Skin epidermis (tissue), 12 donors: ENCODE measurements at regions not wholly inside any gene's neighbourhood (a gene's known extent, or its start where the extent isn't known, plus 50 kb on each side); places are given as distances from the start of the nearest gene placed in this dataset.

Source experiments
- H3K27ac ChIP-seq, 21 experiments: fragments of 200-600 bp; sonication (generic) in 11 of 21; one replicate each; pipeline ENCODE4 v1.5.0; 2020; ENCODE audit warnings: mild to moderate bottlenecking in 3 of 21, inconsistent platforms in 2 of 21, moderate library complexity in 2 of 21
- H3K4me3 ChIP-seq, 7 experiments: fragments of 200-600 bp; sonication (generic) in 2 of 7; one replicate each; pipeline ENCODE4 v1.5.0; 2020; ENCODE audit warnings: inconsistent platforms in 2 of 7, mild to moderate bottlenecking in 2 of 7, moderate library complexity in 1 of 7

DNA sequence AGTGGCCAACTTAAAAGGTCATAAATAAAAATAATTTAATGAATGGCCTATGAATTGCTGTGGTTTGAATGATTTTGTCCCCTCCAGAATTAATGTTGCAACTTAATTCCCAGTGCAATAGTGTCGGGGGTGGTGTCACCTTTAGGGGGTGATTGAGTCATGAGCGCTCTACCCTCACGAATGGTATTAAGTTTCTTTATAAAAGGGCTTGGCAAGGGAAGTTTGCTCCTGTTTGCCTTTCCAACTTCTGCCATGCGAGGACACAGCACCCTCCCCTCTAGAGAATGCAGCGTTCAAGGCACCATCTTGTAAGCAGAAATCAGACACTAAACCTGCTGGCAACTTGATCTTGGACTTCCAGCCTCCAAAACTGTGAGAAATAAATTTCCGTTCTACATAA, 253.3 kb downstream of the ATXN7L3B start:
- H3K27ac ChIP-seq, result no peak overlapping the region
- no peak overlapping the region for H3K4me3 ChIP-seq

DNA sequence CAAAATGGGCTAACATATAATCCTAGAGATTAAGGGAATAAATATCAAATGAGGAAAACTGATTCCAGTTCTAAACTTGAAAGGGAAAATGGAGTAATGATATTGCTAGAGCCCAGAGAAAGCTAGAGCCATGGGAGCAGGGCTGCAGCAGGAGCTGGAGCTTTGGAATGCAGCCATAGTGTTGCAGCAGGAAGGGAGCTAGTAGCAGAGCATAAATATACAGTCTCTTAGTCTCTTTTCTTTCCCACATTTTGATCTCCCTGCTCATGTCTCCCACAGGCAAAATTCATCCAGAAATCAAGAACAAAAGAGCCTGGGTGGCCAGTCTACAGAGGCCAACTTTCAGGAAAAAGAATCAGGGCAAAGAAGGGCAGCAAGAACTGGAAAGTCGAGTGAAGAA, 253.7 kb downstream of the ATXN7L3B start:
- no peak overlapping the region for H3K4me3 ChIP-seq
- H3K27ac ChIP-seq, result no peak overlapping the region

DNA sequence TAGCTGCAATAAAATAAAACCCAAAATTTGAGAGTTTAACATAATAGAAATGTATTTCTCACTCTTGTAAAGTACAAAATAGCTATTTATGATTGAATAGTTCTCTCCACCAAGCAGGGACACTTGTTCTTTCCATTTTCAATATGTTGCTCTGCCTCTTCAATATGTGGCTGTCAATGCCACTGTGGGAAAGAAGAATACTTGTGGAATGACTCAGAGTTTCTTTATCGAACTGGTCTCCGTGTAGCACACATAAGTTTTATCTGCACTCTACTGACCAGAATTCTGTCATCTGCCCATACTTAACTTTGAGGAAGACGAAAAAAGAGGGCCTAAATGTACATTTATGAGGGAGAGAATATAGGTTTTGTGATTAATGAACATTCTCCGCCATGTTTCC, 256.9 kb downstream of the ATXN7L3B start:
- H3K27ac ChIP-seq, result no peak overlapping the region
- no peak overlapping the region for H3K4me3 ChIP-seq

DNA sequence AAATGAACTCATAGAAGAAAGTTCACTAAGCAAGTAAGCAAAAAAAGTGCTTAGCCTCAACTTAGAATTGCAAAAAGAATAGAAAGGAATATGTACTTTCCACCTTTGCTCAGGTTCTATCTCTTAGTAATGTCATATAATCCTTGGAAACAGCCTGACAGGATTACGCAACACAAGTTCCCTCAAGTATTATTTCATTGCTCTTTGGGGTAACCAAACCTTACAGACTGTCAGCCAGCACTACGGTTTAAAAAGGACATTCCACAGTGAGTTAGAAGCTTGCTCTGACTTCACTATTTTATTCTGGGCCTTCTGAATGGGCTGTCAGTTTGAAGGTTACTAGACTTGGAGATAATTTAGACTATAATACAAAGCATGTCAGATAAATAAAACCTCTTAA, 264.0 kb downstream of the ATXN7L3B start:
- H3K27ac ChIP-seq, result no peak overlapping the region
- H3K4me3 ChIP-seq, result no peak overlapping the region

DNA sequence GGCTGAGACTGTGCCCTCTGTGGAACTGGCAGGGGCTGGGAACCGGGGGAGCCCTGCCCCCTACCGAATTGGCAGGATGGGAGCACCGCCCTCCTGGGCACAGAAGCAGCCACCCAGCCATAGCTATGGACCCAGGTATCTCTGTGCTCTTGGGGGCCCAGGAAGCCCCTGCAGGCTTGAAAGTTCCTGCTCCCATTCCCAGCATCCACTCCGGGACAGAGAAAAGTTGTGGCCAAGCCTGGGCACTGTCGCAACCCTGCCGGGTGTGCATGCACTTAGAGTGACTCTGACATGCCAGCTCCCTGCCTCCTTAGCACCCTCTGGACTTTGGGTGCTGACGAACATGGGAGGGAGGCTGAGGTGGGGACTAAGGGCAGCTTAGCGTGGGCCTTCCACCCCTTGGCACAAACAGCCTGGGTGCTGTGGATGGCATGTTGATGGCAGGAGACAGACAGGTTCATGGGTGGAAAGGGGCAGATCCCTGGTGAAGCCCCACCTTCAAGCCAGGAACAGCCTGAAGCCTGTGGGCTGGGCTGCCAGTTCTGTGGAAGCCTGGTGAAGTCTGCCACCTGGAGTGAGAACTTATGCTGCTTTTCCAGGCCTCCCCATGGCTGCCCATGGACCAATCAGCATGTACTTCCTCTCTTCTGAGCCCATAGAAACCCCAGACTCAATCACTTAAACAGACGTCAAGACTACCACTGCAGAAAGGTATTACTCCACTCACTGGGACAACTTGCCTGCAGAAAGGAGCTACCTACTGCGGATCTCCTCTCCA, 279.0 kb downstream of the ATXN7L3B start:
- H3K27ac ChIP-seq, result no peak overlapping the region
- H3K4me3 ChIP-seq, result no peak overlapping the region

DNA sequence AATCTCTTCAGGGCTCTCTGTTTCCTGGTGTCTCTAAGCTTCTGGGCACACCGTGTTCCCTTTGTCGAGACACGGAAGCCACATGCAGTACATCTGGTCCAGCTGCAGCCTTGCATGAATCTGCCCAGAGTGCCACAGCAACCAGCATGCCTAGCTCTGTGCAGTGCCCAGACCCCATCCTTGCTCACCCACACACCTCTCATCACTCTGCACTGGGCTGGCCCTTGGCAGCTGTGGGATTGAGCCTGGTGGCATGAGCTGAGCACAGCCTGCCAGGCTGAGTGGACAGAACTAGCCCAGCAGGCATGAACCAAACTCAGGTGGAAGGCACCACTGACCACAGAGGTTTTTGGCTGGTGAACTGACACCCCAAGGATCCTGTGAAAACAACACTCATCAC, 279.9 kb downstream of the ATXN7L3B start:
- Histone ChIP-seq H3K27ac (no peak overlapping the region), H3K4me3 (no peak overlapping the region)

DNA sequence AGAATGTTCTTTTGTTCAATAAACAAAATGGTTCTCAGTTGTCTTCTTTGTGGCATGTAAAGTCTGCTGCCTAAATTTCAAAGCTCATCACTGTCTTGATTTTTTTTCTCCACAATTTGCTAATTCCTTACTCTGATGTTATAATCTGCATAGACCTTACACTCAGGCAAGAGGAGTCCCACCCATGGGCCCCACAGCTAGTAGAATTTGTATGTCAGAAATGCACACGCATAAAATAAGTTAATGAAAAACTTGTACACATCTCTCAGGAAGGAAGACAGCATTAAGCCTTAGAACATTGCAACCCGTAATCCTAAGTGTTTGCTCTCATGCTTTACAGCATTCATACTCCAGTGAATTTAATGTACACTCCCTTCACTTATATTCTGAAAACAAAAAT, 280.8 kb downstream of the ATXN7L3B start:
- Histone ChIP-seq H3K27ac (no peak overlapping the region), H3K4me3 (no peak overlapping the region)

DNA sequence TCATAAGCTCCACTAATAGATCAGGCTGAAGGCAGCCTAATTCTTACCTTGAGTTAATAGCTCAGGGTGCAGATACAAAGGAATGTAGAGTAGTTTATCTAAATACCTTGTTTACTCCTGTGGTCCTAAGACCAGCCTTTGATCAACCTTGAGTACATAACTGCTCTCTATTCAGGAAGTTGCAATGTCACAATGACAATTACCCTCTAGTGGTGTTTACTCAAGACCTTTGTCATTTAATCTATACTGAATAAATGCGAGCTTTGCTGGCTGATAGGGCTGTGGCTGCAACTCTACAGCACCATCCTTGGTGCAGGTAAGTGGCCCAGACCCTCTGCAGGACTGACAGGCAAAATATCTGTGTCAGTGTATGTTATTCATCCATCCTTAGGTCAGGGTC, 282.7 kb downstream of the ATXN7L3B start:
- Histone ChIP-seq H3K4me3 (no peak overlapping the region), H3K27ac (no peak overlapping the region)

DNA sequence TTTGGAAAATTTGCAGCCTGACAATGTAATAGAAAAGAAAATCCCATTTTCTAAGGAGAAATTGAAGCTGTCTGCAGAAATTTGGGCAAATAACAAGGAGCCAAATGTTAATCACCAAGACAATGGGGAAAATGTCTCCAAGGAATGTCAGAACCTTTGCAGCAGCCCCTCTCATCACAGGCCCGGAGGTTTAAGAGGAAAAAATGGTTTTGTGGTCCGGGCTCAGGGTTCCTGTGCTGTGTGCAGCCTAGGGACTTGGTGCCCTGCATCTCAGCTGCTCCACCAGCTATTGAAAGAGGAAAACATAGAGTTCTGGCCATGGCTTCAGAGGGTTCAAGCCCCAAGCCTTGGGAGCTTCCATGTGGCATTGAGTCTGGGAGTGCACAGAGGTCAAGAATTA, 298.9 kb downstream of the ATXN7L3B start:
- no peak overlapping the region for H3K4me3 ChIP-seq
- H3K27ac ChIP-seq, result no peak overlapping the region

DNA sequence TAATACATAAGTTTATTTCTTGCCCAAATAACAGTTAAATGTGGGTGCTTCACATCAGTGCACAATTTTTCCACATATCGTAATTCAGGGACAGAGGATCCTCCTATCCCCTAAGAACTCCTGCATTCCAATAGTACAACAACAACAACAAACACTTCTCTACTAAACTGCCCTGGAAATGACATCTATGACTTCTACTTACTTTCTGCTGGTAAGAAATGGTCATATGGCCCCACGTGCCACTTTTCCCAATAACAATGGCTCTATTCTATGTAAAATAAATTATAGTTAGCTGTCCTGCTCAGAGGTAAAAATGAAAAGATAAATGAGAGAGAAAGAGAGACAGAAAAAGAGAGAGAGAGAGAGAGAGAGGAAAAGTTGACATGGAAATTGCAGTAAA, 308.5 kb downstream of the ATXN7L3B start:
- no peak overlapping the region for H3K4me3 ChIP-seq

DNA sequence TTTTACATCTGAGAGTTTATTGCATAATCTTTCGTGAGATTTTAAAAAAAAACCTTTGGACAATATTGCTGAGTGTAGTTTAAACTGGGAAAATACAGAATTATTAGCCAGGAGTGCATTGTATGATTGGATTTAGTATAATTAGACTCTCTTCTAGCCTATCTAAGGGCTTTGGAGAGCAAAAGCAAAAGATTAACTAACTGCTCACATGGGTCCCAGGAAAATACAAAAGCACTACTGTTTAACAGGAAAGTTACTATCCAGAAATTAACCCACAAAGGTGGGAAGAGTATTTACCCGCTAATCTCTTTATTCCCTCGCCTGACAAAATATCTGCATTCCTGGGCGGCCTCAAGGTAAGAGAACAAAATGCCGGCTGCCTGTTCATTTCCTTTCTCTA, 309.5 kb downstream of the ATXN7L3B start:
- Histone ChIP-seq H3K4me3 (no peak overlapping the region), H3K27ac (no peak overlapping the region)

More for the DNA sequence above, 308.5 kb downstream of the ATXN7L3B start:
- no peak overlapping the region for H3K27ac ChIP-seq

DNA sequence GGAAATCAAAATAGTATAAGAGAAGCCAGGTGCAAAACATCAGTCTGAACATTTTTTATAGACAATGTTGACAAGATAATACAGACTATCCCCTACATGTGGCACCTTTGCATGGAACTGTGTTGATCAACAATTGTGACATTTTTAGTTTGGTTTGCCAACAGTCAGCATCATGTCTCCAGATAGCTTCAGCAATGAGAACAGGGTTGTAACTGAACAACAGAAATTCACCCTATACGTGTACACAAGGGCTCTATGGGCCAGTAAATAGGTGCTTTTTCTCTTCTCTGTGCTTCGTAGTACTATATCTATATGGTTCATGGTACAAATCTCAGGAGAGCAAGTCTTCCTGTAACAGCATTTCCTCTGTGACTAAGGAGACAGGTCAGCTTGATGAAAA, 310.4 kb downstream of the ATXN7L3B start:
- Histone ChIP-seq H3K4me3 (no peak overlapping the region), H3K27ac (no peak overlapping the region)

DNA sequence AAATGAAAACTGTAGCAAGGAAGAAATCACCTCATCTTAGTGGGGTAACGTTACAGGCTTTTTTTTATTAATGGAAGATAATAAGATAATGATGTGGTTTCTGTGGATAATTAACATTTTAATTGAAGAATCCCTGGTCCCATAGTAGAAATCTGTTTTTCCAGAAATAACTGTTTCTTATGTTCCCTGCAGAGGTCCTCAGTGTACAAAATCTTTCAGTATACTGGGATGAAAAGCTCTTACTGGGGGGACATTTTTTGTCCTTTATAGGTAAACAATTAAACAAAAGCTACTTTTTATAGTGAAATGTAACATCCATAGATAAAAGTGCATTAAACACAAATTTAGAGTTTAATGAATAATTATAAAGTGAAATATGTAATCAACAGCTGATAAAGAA, 312.2 kb downstream of the ATXN7L3B start:
- Histone ChIP-seq H3K4me3 (no peak overlapping the region), H3K27ac (no peak overlapping the region)

DNA sequence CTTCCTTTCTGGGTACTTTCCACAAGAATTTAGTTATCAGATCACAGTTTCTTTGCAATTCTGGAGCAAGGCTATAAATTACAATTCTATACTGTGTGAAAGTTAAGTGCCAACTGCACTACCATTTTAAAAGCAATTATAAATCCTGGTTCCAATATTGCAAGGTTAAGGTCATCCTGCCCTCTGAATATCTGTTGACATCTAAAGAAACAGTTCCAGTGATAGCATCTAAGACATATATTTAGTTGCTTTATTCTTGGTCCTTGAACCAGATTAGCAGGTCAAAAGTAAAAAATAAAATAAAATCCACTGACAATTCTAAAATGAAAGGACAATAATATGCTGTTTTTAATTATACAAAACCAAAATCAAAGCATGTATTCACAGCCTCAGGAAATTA, 334.2 kb downstream of the ATXN7L3B start:
- Histone ChIP-seq H3K4me3 (no peak overlapping the region), H3K27ac (no peak overlapping the region)

DNA sequence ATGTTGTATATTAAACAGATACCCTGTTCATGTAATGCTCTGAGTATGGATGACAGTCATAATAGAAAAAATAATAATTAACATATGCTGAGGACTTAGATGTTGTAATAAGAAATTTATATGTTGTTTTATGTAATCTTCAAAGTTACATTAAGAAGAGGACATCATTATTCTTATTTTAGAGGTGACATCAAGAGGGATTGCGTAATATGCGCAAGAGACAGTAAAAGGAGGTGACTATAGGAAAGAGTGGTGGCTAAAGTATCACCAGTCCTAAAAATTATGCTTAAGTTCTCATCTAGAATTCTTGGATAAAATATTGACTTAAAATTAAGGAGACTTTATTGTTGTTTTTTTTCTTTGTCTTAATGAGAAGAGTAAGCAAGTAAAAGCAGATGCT, 323.9 kb downstream of the KCNC2 start:
- Histone ChIP-seq H3K27ac (no peak overlapping the region), H3K4me3 (no peak overlapping the region)

DNA sequence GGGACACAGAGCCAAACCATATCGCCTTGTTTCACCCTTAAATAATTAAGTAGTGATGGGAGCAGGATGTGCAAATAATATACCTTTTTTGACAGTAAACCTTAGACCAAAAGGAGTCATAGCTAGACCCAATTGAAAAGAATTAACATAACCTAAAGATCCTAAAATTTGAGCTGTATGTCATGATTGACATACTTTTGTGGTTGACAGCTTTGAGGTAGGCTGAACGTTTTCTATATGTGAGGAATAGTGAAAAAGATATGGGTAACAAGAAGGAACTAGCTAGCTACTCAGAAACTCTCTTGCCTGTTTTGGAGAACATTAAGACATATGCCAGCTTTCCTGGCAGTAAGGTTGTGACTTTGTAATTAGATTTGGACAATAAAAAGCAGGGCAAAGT, 320.6 kb downstream of the KCNC2 start:
- H3K27ac ChIP-seq, result no peak overlapping the region
- no peak overlapping the region for H3K4me3 ChIP-seq

DNA sequence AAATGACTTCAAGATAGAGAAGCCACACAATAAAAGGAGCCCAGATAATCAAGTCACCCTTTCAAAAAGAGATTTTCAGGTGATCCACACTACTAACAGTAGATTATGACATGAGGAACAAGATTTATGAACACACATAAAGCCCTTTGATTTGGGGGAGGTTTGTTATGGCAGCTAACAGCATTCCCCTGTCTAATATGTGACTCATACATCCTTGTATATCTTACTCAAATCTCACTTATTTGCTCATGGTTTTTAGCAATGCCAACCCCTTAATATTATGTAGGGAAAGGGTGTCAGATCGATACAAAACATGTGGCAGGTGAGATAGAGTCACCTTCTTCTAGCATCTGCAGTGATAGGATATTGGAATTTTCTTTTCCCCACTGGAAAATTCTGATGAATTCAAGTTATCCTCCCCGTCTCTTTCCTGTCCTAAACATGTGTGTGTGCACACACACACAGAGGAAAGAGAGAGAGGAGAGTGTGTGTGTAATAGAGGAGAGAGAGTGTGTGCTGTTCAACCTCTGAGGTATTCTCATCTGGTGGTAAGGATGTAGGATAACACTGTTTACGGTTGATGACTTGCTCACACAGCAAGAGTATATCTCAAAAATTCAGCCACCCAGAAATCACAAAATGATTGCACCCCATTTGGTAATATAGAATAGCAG, 319.9 kb downstream of the KCNC2 start:
- H3K4me3 ChIP-seq, result no peak overlapping the region
- no peak overlapping the region for H3K27ac ChIP-seq

DNA sequence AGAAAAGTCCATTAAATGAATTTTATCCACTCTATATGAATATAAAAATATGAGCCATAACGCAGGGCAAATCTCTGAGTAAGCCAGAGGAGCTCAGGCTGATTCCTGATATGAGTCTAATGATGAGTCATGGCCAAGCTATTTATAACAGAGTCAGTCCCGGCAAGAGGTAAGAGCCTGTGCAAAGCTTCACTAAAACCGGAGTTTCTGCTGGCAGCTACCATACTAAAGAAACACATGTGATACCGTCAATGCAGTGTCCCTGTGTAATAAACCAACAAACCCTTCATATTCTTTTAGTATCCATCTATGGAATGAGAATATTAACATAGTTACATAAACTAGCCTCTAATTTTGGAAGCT, 319.4 kb downstream of the KCNC2 start:
- H3K4me3 ChIP-seq, result no peak overlapping the region
- no peak overlapping the region for H3K27ac ChIP-seq

DNA sequence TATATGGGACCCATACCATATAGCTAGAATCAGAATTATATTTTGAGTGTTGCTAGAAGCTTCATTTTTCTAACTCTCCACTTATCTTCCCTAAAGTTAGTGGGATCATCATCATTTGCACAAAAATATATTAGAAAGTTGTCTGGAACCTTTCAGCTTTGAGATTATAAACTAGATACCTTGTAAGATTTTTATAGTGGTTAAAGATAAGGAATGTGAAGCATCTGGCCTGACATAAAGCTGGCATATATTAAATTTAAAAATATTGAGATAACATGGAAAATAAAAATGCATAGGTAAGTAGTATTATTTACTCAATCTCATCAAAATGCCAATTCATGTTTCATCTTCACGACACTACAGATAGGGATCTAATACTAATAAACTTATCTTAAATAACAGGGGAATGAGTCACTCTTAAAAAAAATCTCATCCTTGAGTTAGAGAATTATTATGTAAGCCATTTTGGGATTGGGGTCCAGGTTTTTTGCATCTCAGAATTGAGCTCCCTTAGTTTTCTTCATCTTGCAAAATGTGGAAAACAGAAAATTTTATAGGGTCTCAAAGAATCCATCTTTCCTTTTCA, 318.5 kb downstream of the KCNC2 start:
- H3K27ac ChIP-seq, result no peak overlapping the region
- no peak overlapping the region for H3K4me3 ChIP-seq

DNA sequence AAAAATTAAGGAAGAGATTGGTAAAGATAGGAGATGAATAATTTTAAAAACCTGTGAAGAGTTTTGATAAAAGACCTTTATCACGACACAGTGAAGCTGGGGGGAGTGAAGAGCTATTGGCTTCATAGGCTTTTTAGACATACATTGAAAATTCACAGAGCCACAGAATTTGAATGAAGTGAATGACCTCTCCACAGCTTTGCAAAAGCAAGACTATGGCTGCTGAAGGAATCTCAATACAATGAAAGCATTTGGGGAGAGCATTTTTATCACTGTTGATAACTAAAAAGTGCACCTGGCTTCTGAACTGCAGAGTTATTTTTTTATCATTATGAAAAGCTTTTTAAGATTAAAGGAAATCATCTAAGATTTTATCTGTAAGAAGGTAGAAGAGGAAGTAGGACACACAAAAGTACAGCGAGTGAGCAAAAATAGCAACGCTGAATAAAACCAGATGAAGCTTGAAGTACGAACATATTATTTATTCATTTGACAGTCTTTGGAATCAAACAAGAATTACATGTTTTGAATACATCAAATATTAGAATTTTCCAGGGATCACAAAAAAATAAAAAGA, 317.5 kb downstream of the KCNC2 start:
- no peak overlapping the region for H3K4me3 ChIP-seq
- no peak overlapping the region for H3K27ac ChIP-seq

DNA sequence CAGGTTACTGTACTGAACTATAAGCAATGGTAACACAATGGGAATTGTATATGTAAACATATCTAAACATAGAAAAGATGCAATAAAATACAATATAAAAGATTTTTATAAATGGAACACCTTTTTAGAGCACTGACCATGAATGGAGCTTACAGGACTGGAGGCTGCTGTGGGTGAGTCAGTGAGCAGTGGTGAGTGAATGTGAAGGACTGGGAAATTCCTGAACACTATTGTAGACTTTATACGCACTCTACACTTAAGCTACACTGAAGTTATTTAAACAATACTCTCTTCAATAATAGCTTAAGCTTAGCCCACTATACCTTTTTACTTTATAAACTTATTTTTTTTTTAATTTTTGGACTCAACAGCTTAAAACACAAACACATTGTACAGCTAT, 313.5 kb downstream of the KCNC2 start:
- Histone ChIP-seq H3K27ac (no peak overlapping the region), H3K4me3 (no peak overlapping the region)
